ENCODE measurements at regions not wholly inside any gene's neighbourhood (a gene's known extent, or its start where the extent isn't known, plus 50 kb on each side); places are given as distances from the start of the nearest gene placed in this dataset.

GRCh38 chr3:103977417-103977816 lies 1389.3 kb upstream of the ALCAM start:
- H3K27ac ChIP-seq: no peak overlapping the region
- no peaks in the 10 kb centered on the region for H3K9me3 ChIP-seq
- H3K4me3 ChIP-seq: no peak overlapping the region
- intact Hi-C loops (cut with DNase I): no loop called here
- no peaks in the 10 kb centered on the region for H3K27me3 ChIP-seq
- ATAC-seq (no peak), DNase-seq (no peak)
- no peaks in the 10 kb centered on the region for H3K36me3 ChIP-seq
- no peaks in the 10 kb centered on the region for H3K4me1 ChIP-seq
- no peak for TF ChIP-seq CTCF (IDR thresholded peaks at IDR 0.05)

- Histone ChIP-seq H3K27ac (no peak overlapping the region), H3K9me3 (no peaks in the 10 kb centered on the region), H3K4me3 (no peak overlapping the region), H3K27me3 (no peaks in the 10 kb centered on the region), H3K4me1 (no peaks in the 10 kb centered on the region), H3K36me3 (no peaks in the 10 kb centered on the region)
- TF ChIP-seq CTCF (IDR thresholded peaks at IDR 0.05): no peak
- intact Hi-C loops (cut with DNase I): no loop called here
- DNase-seq (no peak), ATAC-seq (no peak)
Measured at GRCh38 chr3:103991461-103992115, 1375.1 kb upstream of the ALCAM start.

- H3K27ac ChIP-seq: no peak overlapping the region
- no peaks in the 10 kb centered on the region for H3K27me3 ChIP-seq
- no peaks in the 10 kb centered on the region for H3K4me1 ChIP-seq
- intact Hi-C loops (cut with DNase I): no loop called here
- H3K4me3 ChIP-seq: no peak overlapping the region
- no peaks in the 10 kb centered on the region for H3K36me3 ChIP-seq
- no peak for TF ChIP-seq CTCF (IDR thresholded peaks at IDR 0.05)
- DNase-seq (no peak), ATAC-seq (peak; percentile 24)
- H3K9me3 ChIP-seq: no peaks in the 10 kb centered on the region
Measured at GRCh38 chr3:103992469-103992868, 1374.2 kb upstream of the ALCAM start.

- ATAC-seq: no peak
Measured at GRCh38 chr3:104004956-104005355, 1361.8 kb upstream of the ALCAM start.

GRCh38 chr3:104005815-104006214 lies 1360.9 kb upstream of the ALCAM start:
- Histone ChIP-seq H3K27me3 (no peaks in the 10 kb centered on the region), H3K4me3 (no peak overlapping the region), H3K9me3 (no peaks in the 10 kb centered on the region), H3K36me3 (no peaks in the 10 kb centered on the region), H3K4me1 (no peaks in the 10 kb centered on the region), H3K27ac (no peak overlapping the region)
- DNase-seq (no peak), ATAC-seq (no peak)
- intact Hi-C loops (cut with DNase I): no loop called here
- TF ChIP-seq CTCF (IDR thresholded peaks at IDR 0.05): no peak

More at GRCh38 chr3:104004956-104005355, 1361.8 kb upstream of the ALCAM start:
- no peaks in the 10 kb centered on the region for H3K4me1 ChIP-seq
- intact Hi-C loops (cut with DNase I): no loop called here
- H3K27me3 ChIP-seq: no peaks in the 10 kb centered on the region
- H3K27ac ChIP-seq: no peak overlapping the region
- no peak for DNase-seq
- H3K4me3 ChIP-seq: no peak overlapping the region
- no peaks in the 10 kb centered on the region for H3K9me3 ChIP-seq
- no peak for TF ChIP-seq CTCF (IDR thresholded peaks at IDR 0.05)
- H3K36me3 ChIP-seq: no peaks in the 10 kb centered on the region

GRCh38 chr3:104018541-104018940 lies 1348.2 kb upstream of the ALCAM start:
- Histone ChIP-seq H3K9me3 (peaks cover 2% of the 10 kb centered on the region), H3K27me3 (no peaks in the 10 kb centered on the region), H3K4me3 (no peak overlapping the region), H3K4me1 (no peaks in the 10 kb centered on the region), H3K27ac (no peak overlapping the region), H3K36me3 (no peaks in the 10 kb centered on the region)
- TF ChIP-seq CTCF (IDR thresholded peaks at IDR 0.05): no peak
- intact Hi-C loops (cut with DNase I): no loop called here
- DNase-seq (no peak), ATAC-seq (no peak)

Measured in upper lobe of right lung (tissue), 1 donor.